ENCODE measurements at regions not wholly inside any gene's neighbourhood (a gene's known extent, or its start where the extent isn't known, plus 50 kb on each side); places are given as distances from the start of the nearest gene placed in this dataset.

GRCh38 chr5:68458416-68459021, 243.0 kb downstream of the PIK3R1 start (continued):
- TF ChIP-seq SNRNP70 (IDR thresholded peaks at IDR 0.05; ENCODE audit: low read depth, low read length), result no peak
- TF ChIP-seq ZNF703 (CRISPR knock-in tag; IDR thresholded peaks at IDR 0.05; ENCODE audit: borderline replicate concordance), result no peak
- TF ChIP-seq, protein P1, sequence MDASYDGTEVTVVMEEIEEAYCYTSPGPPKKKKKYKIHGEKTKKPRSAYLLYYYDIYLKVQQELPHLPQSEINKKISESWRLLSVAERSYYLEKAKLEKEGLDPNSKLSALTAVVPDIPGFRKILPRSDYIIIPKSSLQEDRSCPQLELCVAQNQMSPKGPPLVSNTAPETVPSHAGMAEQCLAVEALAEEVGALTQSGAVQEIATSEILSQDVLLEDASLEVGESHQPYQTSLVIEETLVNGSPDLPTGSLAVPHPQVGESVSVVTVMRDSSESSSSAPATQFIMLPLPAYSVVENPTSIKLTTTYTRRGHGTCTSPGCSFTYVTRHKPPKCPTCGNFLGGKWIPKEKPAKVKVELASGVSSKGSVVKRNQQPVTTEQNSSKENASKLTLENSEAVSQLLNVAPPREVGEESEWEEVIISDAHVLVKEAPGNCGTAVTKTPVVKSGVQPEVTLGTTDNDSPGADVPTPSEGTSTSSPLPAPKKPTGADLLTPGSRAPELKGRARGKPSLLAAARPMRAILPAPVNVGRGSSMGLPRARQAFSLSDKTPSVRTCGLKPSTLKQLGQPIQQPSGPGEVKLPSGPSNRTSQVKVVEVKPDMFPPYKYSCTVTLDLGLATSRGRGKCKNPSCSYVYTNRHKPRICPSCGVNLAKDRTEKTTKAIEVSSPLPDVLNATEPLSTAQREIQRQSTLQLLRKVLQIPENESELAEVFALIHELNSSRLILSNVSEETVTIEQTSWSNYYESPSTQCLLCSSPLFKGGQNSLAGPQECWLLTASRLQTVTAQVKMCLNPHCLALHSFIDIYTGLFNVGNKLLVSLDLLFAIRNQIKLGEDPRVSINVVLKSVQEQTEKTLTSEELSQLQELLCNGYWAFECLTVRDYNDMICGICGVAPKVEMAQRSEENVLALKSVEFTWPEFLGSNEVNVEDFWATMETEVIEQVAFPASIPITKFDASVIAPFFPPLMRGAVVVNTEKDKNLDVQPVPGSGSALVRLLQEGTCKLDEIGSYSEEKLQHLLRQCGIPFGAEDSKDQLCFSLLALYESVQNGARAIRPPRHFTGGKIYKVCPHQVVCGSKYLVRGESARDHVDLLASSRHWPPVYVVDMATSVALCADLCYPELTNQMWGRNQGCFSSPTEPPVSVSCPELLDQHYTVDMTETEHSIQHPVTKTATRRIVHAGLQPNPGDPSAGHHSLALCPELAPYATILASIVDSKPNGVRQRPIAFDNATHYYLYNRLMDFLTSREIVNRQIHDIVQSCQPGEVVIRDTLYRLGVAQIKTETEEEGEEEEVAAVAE (CRISPR knock-in tag; IDR thresholded peaks at IDR 0.05; ENCODE audit: borderline replicate concordance), result no peak
- no peak for TF ChIP-seq MAF1 (CRISPR knock-in tag; IDR thresholded peaks at IDR 0.05; ENCODE audit: borderline replicate concordance)
- no peak for TF ChIP-seq HNF1B (CRISPR knock-in tag; IDR thresholded peaks at IDR 0.05)
- no peak for TF ChIP-seq TMF1 (CRISPR knock-in tag; IDR thresholded peaks at IDR 0.05; ENCODE audit: low read depth)
- TF ChIP-seq ZNF275 (CRISPR knock-in tag; IDR thresholded peaks at IDR 0.05; ENCODE audit: borderline replicate concordance), result no peak
- TF ChIP-seq FOXA1 (IDR thresholded peaks at IDR 0.05), result no peak
- no peak for TF ChIP-seq FOXA1 (CRISPR knock-in tag; IDR thresholded peaks at IDR 0.05)
- TF ChIP-seq, protein P2, sequence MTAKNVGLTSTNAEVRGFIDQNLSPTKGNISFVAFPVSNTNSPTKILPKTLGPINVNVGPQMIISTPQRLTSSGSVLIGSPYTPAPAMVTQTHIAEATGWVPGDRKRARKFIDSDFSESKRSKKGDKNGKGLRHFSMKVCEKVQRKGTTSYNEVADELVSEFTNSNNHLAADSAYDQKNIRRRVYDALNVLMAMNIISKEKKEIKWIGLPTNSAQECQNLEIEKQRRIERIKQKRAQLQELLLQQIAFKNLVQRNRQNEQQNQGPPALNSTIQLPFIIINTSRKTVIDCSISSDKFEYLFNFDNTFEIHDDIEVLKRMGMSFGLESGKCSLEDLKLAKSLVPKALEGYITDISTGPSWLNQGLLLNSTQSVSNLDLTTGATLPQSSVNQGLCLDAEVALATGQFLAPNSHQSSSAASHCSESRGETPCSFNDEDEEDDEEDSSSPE (CRISPR knock-in tag; IDR thresholded peaks at IDR 0.05), result no peak
- no peak for TF ChIP-seq ZNF704 (CRISPR knock-in tag; IDR thresholded peaks at IDR 0.05; ENCODE audit: borderline replicate concordance)

Data from HepG2 (cell line).